GM23248 (cell line): ENCODE measurements at regions not wholly inside any gene's neighbourhood (a gene's known extent, or its start where the extent isn't known, plus 50 kb on each side); places are given as distances from the start of the nearest gene placed in this dataset.
"Not testable (repeated sequence)": the region's sequence is repeated elsewhere in the genome, so short reads cannot be mapped to it uniquely, and the experiment has no call there.

Experiments
- DNase-seq: peaks from one replicate; pipeline ENCODE4 v3.0.0-alpha.2; 2015
- H2AFZ ChIP-seq: fragments of 200-600 bp; sonication (generic); 2 replicates; pipeline ENCODE4 v1.6.1; 2016; ENCODE audit warnings: antibody characterized with exemption
- H3F3A ChIP-seq: fragments of 200-600 bp; sonication (generic); 2 replicates; pipeline ENCODE4 v1.6.1; 2016; ENCODE audit warnings: mild to moderate bottlenecking, antibody characterized with exemption, mixed run types; ENCODE audit not compliant: insufficient read depth
- H3K27ac ChIP-seq: fragments of 200-600 bp; sonication (generic); 2 replicates; pipeline ENCODE4 v1.5.1; 2016; ENCODE audit warnings: mild to moderate bottlenecking
- H3K27me3 ChIP-seq: fragments of 200-600 bp; sonication (generic); replicated peaks from 2 replicates; pipeline ENCODE4 v1.6.1; 2016; ENCODE audit warnings: mild to moderate bottlenecking; ENCODE audit not compliant: insufficient read depth
- H3K36me3 ChIP-seq: fragments of 200-600 bp; sonication (generic); 2 replicates; pipeline ENCODE4 v1.6.1; 2016; ENCODE audit warnings: low read depth, mild to moderate bottlenecking
- H3K4me1 ChIP-seq: fragments of 200-600 bp; sonication (generic); 2 replicates; pipeline ENCODE4 v1.6.1; 2016; ENCODE audit warnings: mild to moderate bottlenecking; ENCODE audit not compliant: insufficient read depth
- H3K4me2 ChIP-seq: fragments of 200-600 bp; sonication (generic); one replicate; pipeline ENCODE4 v1.6.1; 2016; ENCODE audit warnings: mild to moderate bottlenecking; ENCODE audit not compliant: unreplicated experiment
- H3K4me3 ChIP-seq: fragments of 200-600 bp; sonication (generic); 2 replicates; pipeline ENCODE4 v1.5.1; 2016; ENCODE audit warnings: mild to moderate bottlenecking
- H3K79me2 ChIP-seq: fragments of 200-600 bp; sonication (generic); 2 replicates; pipeline ENCODE4 v1.6.1; 2016; ENCODE audit warnings: mild to moderate bottlenecking; ENCODE audit not compliant: insufficient read depth
- H3K9ac ChIP-seq: fragments of 200-600 bp; sonication (generic); 2 replicates; pipeline ENCODE4 v1.6.1; 2016; ENCODE audit warnings: mild to moderate bottlenecking
- H3K9me2 ChIP-seq: fragments of 200-600 bp; sonication (generic); 2 replicates; pipeline ENCODE4 v1.6.1; 2016; ENCODE audit warnings: mixed run types, mild to moderate bottlenecking, moderate library complexity; ENCODE audit not compliant: insufficient read depth
- H3K9me3 ChIP-seq: fragments of 200-600 bp; sonication (generic); one replicate; pipeline ENCODE4 v1.6.1; 2017; ENCODE audit warnings: low read depth
- H4K20me1 ChIP-seq: fragments of 200-600 bp; sonication (generic); 2 replicates; pipeline ENCODE4 v1.6.0; 2016; ENCODE audit not compliant: insufficient read depth
- EZH2 ChIP-seq: fragments of 200-600 bp; sonication (generic); IDR thresholded peaks from 2 replicates; pipeline ENCODE4 v1.6.1; 2018; ENCODE audit warnings: antibody characterized with exemption, mild to moderate bottlenecking; ENCODE audit not compliant: insufficient read depth, poor library complexity, severe bottlenecking
- EZH2phosphoT487 ChIP-seq: fragments of 200-600 bp; sonication (generic); IDR thresholded peaks from 2 replicates; pipeline ENCODE4 v1.6.1; 2018; ENCODE audit warnings: antibody characterized with exemption, moderate library complexity, mild to moderate bottlenecking, low read depth; ENCODE audit not compliant: insufficient read depth
- WGBS, 2 experiments: methylation state at CpG; one replicate each; pipeline ENCODE4 v1.1.6; 2015 to 2017; ENCODE audit warnings: low lambda C conversion rate in 2 of 2, low coverage in 1 of 2; ENCODE audit errors: missing lambda C conversion rate in 2 of 2; 5-methylcytosine and 5-hydroxymethylcytosine counted together
- in situ Hi-C: fragments of 300-500 bp; cut with MboI; formaldehyde crosslinking; loops from 2 replicates; pipeline ENCODE4 v1.15.0; 2020

- no peaks in the 10 kb centered on the region for H3K4me1 ChIP-seq
- H3K79me2 ChIP-seq: no peaks in the 10 kb centered on the region
- H3K9me2 ChIP-seq: no peaks in the 10 kb centered on the region
- H3K36me3 ChIP-seq: no peaks in the 10 kb centered on the region
- no peaks in the 10 kb centered on the region for H3K27me3 ChIP-seq
- WGBS, 2 experiments: 75 to 86% methylated on average over 1 of the region's 1 CpG
- no peak overlapping the region for H3K27ac ChIP-seq
- H3F3A ChIP-seq: no peaks in the 10 kb centered on the region
- no peak overlapping the region for H3K4me2 ChIP-seq
- H2AFZ ChIP-seq: no peak overlapping the region
- H3K9ac ChIP-seq: no peak overlapping the region
- no peak overlapping the region for H3K4me3 ChIP-seq
- no peaks in the 10 kb centered on the region for H3K9me3 ChIP-seq
- in situ Hi-C loops: no loop called here
- DNase-seq: no peak
- TF ChIP-seq EZH2phosphoT487 (no peak), EZH2 (no peak)
- no peaks in the 10 kb centered on the region for H4K20me1 ChIP-seq
These were observed 154.3 kb upstream of the SEMA3D start for GRCh38 chr7:85341121-85341520.

- no peak overlapping the region for H3K9ac ChIP-seq
- DNase-seq: no peak
- no peak overlapping the region for H3K4me3 ChIP-seq
- no peaks in the 10 kb centered on the region for H3K36me3 ChIP-seq
- H3K27ac ChIP-seq: no peak overlapping the region
- H3K27me3 ChIP-seq: no peaks in the 10 kb centered on the region
- no peaks in the 10 kb centered on the region for H3K79me2 ChIP-seq
- no peak overlapping the region for H3K4me2 ChIP-seq
- H4K20me1 ChIP-seq: no peaks in the 10 kb centered on the region
- H3K9me2 ChIP-seq: no peaks in the 10 kb centered on the region
- H3K4me1 ChIP-seq: no peaks in the 10 kb centered on the region
- H3F3A ChIP-seq: no peaks in the 10 kb centered on the region
- TF ChIP-seq EZH2phosphoT487 (no peak), EZH2 (no peak)
- in situ Hi-C loops: no loop called here
- H2AFZ ChIP-seq: no peak overlapping the region
- no peaks in the 10 kb centered on the region for H3K9me3 ChIP-seq
- WGBS, 2 experiments: 6 to 8% methylated on average over 1 of the region's 1 CpG
These were observed 149.2 kb upstream of the SEMA3D start for GRCh38 chr7:85336086-85336485.

- H3K27me3 ChIP-seq, H4K20me1 ChIP-seq, in situ Hi-C loops, DNase-seq, H3K4me3 ChIP-seq, H3K9ac ChIP-seq, H3K4me2 ChIP-seq, H3K9me3 ChIP-seq, H3F3A ChIP-seq, H3K4me1 ChIP-seq, H3K9me2 ChIP-seq, H3K36me3 ChIP-seq, H3K27ac ChIP-seq, H2AFZ ChIP-seq, H3K79me2 ChIP-seq: not testable (repeated sequence)
- 81 to 82% methylated on average over 14 to 15 of the region's 15 CpGs for WGBS, 2 experiments
These were observed 148.3 kb upstream of the SEMA3D start for GRCh38 chr7:85335113-85335512.

- no peaks in the 10 kb centered on the region for H3K27me3 ChIP-seq
- no peaks in the 10 kb centered on the region for H3F3A ChIP-seq
- no peak overlapping the region for H2AFZ ChIP-seq
- H3K4me3 ChIP-seq: no peak overlapping the region
- H4K20me1 ChIP-seq: no peaks in the 10 kb centered on the region
- no peak for TF ChIP-seq EZH2phosphoT487
- TF ChIP-seq EZH2: no peak
- no peaks in the 10 kb centered on the region for H3K79me2 ChIP-seq
- H3K27ac ChIP-seq: no peak overlapping the region
- H3K9ac ChIP-seq: no peak overlapping the region
- DNase-seq: no peak
- in situ Hi-C loops: no loop called here
- WGBS, 2 experiments: 72 to 76% methylated on average over 3 of the region's 3 CpGs
- H3K9me2 ChIP-seq: no peaks in the 10 kb centered on the region; the same call in 1 of the 2 replicates
- no peaks in the 10 kb centered on the region for H3K36me3 ChIP-seq
- no peak overlapping the region for H3K4me2 ChIP-seq
- H3K9me3 ChIP-seq: no peaks in the 10 kb centered on the region
- H3K4me1 ChIP-seq: no peaks in the 10 kb centered on the region
These were observed 141.7 kb upstream of the SEMA3D start for GRCh38 chr7:85328456-85328998.

- H3K36me3 ChIP-seq: no peaks in the 10 kb centered on the region
- TF ChIP-seq EZH2 (no peak), EZH2phosphoT487 (no peak)
- no peaks in the 10 kb centered on the region for H3K9me3 ChIP-seq
- no peak overlapping the region for H3K27ac ChIP-seq
- no peaks in the 10 kb centered on the region; the same call in 1 of the 2 replicates for H3K9me2 ChIP-seq
- H3K27me3 ChIP-seq: no peaks in the 10 kb centered on the region
- no peak overlapping the region for H3K4me3 ChIP-seq
- H4K20me1 ChIP-seq: no peaks in the 10 kb centered on the region
- H3K4me2 ChIP-seq: no peak overlapping the region
- no peaks in the 10 kb centered on the region for H3K4me1 ChIP-seq
- no peaks in the 10 kb centered on the region for H3F3A ChIP-seq
- H3K79me2 ChIP-seq: no peaks in the 10 kb centered on the region
- no peak overlapping the region for H2AFZ ChIP-seq
- no peak overlapping the region for H3K9ac ChIP-seq
- WGBS, 2 experiments: 75 to 80% methylated on average over 4 of the region's 4 CpGs
- in situ Hi-C loops: no loop called here
- no peak for DNase-seq
These were observed 137.4 kb upstream of the SEMA3D start for GRCh38 chr7:85324145-85324799.
